ENCODE measurements at regions not wholly inside any gene's neighbourhood (a gene's known extent, or its start where the extent isn't known, plus 50 kb on each side); places are given as distances from the start of the nearest gene placed in this dataset.
"Not testable (repeated sequence)": the region's sequence is repeated elsewhere in the genome, so short reads cannot be mapped to it uniquely, and the experiment has no call there.

DNA sequence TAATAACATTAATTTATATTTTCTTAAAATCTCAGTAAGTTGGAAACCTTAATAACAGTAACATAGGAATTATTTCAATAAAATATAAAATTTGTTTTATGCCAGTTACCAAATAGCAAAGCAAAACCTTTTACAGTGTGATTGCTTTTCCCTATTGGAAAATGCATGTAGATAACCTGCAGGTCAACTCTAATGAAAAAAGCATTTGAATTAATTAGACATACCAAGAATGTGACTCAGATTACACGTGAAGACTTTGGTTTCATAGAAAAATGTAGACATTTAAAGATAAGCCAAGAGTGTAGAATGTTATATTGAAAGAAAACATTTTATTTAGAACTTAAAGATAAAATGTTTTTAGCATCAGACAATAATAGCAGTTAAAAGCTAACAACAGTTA, 888.1 kb downstream of the TMEM121 start:
- TF ChIP-seq Cebpa-rat (IDR thresholded peaks at IDR 0.05) = no peak
- H3K36me3 ChIP-seq = no peaks in the 10 kb centered on the region
- no peaks in the 10 kb centered on the region for H3K27me3 ChIP-seq
- H3K4me2 ChIP-seq = no peak overlapping the region
- H3K27ac ChIP-seq = no peak overlapping the region
- H3K4me1 ChIP-seq = peaks cover 0 to 38% (median 15%) of the 10 kb centered on the region in 10 experiments; a peak in 12 of 20 replicates
- H3K9me3 ChIP-seq (replicated peaks in 1 of 11) = no peaks in the 10 kb centered on the region
- H4K20me1 ChIP-seq = no peaks in the 10 kb centered on the region
- H3K9ac ChIP-seq = no peak overlapping the region
- H3K4me3 ChIP-seq = no peak overlapping the region

- no peaks in the 10 kb centered on the region for H4K20me1 ChIP-seq
- H3K9ac ChIP-seq = no peak overlapping the region
- H3K27ac ChIP-seq = no peak overlapping the region
- H3K9me3 ChIP-seq (replicated peaks in 1 of 11) = no peaks in the 10 kb centered on the region
- no peaks in the 10 kb centered on the region for H3K27me3 ChIP-seq
- H3K4me3 ChIP-seq = no peak overlapping the region
- peaks cover 0 to 26% (median 12%) of the 10 kb centered on the region in 10 experiments; a peak in 17 of 20 replicates for H3K4me1 ChIP-seq
- H3K4me2 ChIP-seq = peak overlapping the region in 1 of 11 experiments; percentile 10; a peak in 1 of 22 replicates
- H3K36me3 ChIP-seq = no peaks in the 10 kb centered on the region
- no peak for TF ChIP-seq Cebpa-rat (IDR thresholded peaks at IDR 0.05)
Observed at GRCh38 chr14:106417224-106418049, 891.1 kb downstream of the TMEM121 start.

DNA sequence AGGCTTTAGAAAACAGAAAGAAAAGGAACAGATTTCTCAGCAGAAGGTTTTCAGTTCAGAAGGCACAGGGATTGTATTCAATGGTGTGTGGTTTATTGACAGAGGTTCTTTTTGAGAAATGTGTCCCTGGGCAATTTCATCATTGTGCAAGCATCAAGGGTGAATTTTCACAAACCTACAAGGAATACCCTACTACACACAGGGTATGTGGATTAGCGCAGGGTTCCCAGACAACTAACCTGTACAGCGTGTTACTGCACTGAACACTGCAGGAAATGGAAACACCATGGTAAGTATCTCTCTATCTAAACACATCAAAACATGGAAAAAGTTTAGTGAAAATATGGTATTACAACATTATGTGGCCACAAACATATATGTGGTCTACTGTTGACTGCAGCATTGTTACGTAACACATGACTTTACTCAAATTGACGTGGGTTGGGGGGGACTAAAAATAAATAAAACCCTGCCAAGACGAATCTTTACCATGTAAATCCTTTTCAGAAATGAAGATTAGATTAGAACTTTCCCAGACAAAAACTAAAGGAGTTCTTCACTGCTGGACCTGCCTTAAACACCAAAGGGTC, 893.1 kb downstream of the TMEM121 start:
- Histone ChIP-seq H3K4me3 (no peak overlapping the region), H3K9me3 (replicated peaks in 1 of 11) (no peaks in the 10 kb centered on the region), H4K20me1 (no peaks in the 10 kb centered on the region), H3K4me1 (peaks cover 0 to 41% (median 16%) of the 10 kb centered on the region in 10 experiments; a peak in 17 of 20 replicates), H3K9ac (no peak overlapping the region), H3K27me3 (no peaks in the 10 kb centered on the region), H3K4me2 (peak overlapping the region in 5 of 11 experiments; percentile 1 to 37 (median 14); a peak in 2 of 22 replicates), H3K36me3 (no peaks in the 10 kb centered on the region), H3K27ac (peak overlapping the region in 1 of 11 experiments; percentile 27; a peak in 1 of 22 replicates)
- no peak for TF ChIP-seq Cebpa-rat (IDR thresholded peaks at IDR 0.05)

GRCh38 chr14:106421431-106422033, 895.1 kb downstream of the TMEM121 start:
- not testable (repeated sequence) for H3K4me3 ChIP-seq; H3K27me3 ChIP-seq; H3K36me3 ChIP-seq; H3K9me3 ChIP-seq (replicated peaks in 1 of 11); H4K20me1 ChIP-seq
- peak overlapping the region in 1 of 11 experiments; percentile 61; a peak in 1 of 22 replicates for H3K27ac ChIP-seq
- peak overlapping the region in 9 of 11 experiments; percentile 37 to 69 (median 64); a peak in 18 of 22 replicates for H3K4me2 ChIP-seq
- peak overlapping the region in 1 of 11 experiments; percentile 59; a peak in 1 of 22 replicates for H3K9ac ChIP-seq
- H3K4me1 ChIP-seq = peaks cover 0 to 50% (median 21%) of the 10 kb centered on the region in 10 experiments; a peak in 17 of 20 replicates

DNA sequence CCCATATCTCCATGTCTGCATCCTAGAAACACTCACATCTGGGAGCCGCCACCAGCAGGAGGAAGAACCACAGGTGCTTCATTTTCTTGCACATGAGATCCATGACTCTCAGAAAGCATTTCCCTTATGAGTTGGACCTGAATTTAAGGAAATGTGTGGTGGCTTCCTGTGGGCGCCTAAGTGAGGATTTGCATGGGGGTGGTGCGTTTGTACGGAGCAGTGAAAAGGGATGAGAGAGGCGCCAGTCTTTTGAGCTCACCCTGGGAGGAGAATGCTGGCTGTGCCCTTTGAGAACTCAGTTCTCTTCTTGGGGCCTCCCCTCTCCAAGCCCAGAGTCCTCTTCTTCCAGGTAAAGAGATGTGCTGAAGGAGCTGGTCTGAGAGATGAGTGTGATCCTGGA, 895.7 kb downstream of the TMEM121 start:
- Histone ChIP-seq H3K4me2 (peak overlapping the region in 9 of 11 experiments; percentile 37 to 69 (median 64); a peak in 18 of 22 replicates), H4K20me1 (no peaks in the 10 kb centered on the region), H3K4me3 (no peak overlapping the region), H3K27ac (peak overlapping the region in 2 of 11 experiments; percentile 37 to 61; a peak in 2 of 22 replicates), H3K4me1 (peaks cover 0 to 48% (median 21%) of the 10 kb centered on the region in 10 experiments; a peak in 17 of 20 replicates), H3K9me3 (replicated peaks in 1 of 11) (no peaks in the 10 kb centered on the region), H3K36me3 (no peaks in the 10 kb centered on the region), H3K27me3 (no peaks in the 10 kb centered on the region), H3K9ac (peak overlapping the region in 1 of 11 experiments; percentile 59; a peak in 1 of 22 replicates)
- TF ChIP-seq Cebpa-rat (IDR thresholded peaks at IDR 0.05) = no peak

- peak overlapping the region in 1 of 11 experiments; percentile 48; a peak in 1 of 22 replicates for H3K9ac ChIP-seq
- H3K4me1 ChIP-seq = peaks cover 0 to 35% (median 17%) of the 10 kb centered on the region in 10 experiments; a peak in 17 of 20 replicates
- H3K36me3 ChIP-seq; H3K4me3 ChIP-seq; H3K27me3 ChIP-seq; H3K9me3 ChIP-seq (replicated peaks in 1 of 11); H4K20me1 ChIP-seq: not testable (repeated sequence)
- H3K27ac ChIP-seq = peak overlapping the region in 2 of 11 experiments; percentile 31 to 71; a peak in 2 of 22 replicates
- H3K4me2 ChIP-seq = peak overlapping the region in 6 of 11 experiments; percentile 21 to 53 (median 31); a peak in 9 of 22 replicates
Observed at GRCh38 chr14:106425150-106425549, 898.8 kb downstream of the TMEM121 start.

GRCh38 chr14:106436310-106436905, 910.0 kb downstream of the TMEM121 start:
- Histone ChIP-seq H3K36me3 (no peaks in the 10 kb centered on the region), H3K4me2 (no peak overlapping the region), H3K27ac (no peak overlapping the region), H3K27me3 (no peaks in the 10 kb centered on the region), H3K9me3 (replicated peaks in 1 of 11) (peaks cover 0 to 13% (median 6%) of the 10 kb centered on the region in 11 experiments; a peak in 7 of 22 replicates), H3K4me3 (no peak overlapping the region), H3K4me1 (peaks cover 0 to 15% (median 3%) of the 10 kb centered on the region in 10 experiments; a peak in 9 of 20 replicates), H3K9ac (no peak overlapping the region), H4K20me1 (no peaks in the 10 kb centered on the region)
- TF ChIP-seq Cebpa-rat (IDR thresholded peaks at IDR 0.05) = no peak

DNA sequence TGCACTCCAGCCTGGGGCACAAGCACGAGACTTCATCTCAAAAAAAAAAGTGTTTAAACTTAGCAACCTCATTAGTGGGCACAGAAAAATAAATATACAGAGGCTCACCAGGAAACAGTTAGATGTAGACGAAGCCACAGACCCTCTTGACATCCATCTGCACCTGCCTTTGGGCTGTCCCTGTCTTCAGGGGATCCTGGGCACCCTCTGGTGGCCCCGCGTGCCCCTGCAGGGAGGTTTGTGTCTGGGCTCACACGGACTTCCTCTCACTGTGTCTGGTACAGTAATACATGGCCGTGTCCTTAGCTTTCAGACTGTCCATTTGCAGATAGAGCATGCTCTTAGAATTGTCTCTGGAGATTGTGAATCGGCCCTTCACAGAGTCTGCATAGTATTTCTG, 916.5 kb downstream of the TMEM121 start:
- peaks cover 0 to 58% (median 26%) of the 10 kb centered on the region in 10 experiments; a peak in 13 of 20 replicates for H3K4me1 ChIP-seq
- no peak overlapping the region for H3K4me3 ChIP-seq
- H3K9ac ChIP-seq = peak overlapping the region in 1 of 11 experiments; percentile 64; a peak in 1 of 22 replicates
- H4K20me1 ChIP-seq = no peaks in the 10 kb centered on the region
- H3K4me2 ChIP-seq = peak overlapping the region in 8 of 11 experiments; percentile 7 to 63 (median 54); a peak in 12 of 22 replicates
- no peaks in the 10 kb centered on the region for H3K27me3 ChIP-seq
- peaks cover 0 to 12% (median 6%) of the 10 kb centered on the region in 11 experiments; a peak in 7 of 22 replicates for H3K9me3 ChIP-seq (replicated peaks in 1 of 11)
- peak overlapping the region in 1 of 11 experiments; percentile 80; a peak in 1 of 22 replicates for H3K27ac ChIP-seq
- TF ChIP-seq Cebpa-rat (IDR thresholded peaks at IDR 0.05) = no peak
- H3K36me3 ChIP-seq = no peaks in the 10 kb centered on the region

All from BLaER1 treated with 17β-estradiol and CSF1 and Interleukin-3, amounts not matched to agents 10 nM and 100 nM (cell line).